Neural progenitor cell (in vitro differentiated cells): ENCODE measurements at regions not wholly inside any gene's neighbourhood (a gene's known extent, or its start where the extent isn't known, plus 50 kb on each side); places are given as distances from the start of the nearest gene placed in this dataset.

ENCODE experiments used
- CTCF ChIP-seq: fragments of 200-600 bp; sonication (generic); IDR thresholded peaks from 2 replicates; pipeline ENCODE4 v1.5.1; 2017; ENCODE audit warnings: antibody characterized with exemption, mild to moderate bottlenecking
- EZH2 ChIP-seq: fragments of 200-600 bp; sonication (generic); IDR thresholded peaks from 2 replicates; pipeline ENCODE4 v1.6.1; 2017; ENCODE audit warnings: antibody characterized with exemption, mild to moderate bottlenecking, moderate library complexity
- EZH2phosphoT487 ChIP-seq: fragments of 200-600 bp; sonication (generic); IDR thresholded peaks from 2 replicates; pipeline ENCODE4 v1.6.1; 2017; ENCODE audit warnings: antibody characterized with exemption

DNA sequence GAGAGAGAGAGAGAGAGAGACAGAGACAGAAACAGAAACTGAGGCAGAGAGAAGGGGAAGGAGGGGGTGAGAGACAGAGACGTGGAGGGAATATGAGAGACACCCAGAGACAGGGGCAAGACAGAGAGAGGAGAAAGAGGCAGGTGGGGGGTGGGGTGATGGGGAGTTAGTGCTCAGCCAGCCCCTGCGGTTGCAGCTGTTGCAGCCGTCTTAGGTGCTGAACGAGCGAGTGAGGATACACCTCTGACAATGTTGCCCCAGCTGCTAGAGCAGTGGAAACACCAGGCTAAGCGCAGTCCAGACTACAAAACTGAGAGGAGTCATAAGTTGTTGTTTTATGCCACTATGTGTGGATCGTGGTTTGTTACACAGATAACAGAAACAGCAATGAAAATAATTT lies 328.2 kb upstream of the SHH start:
- TF ChIP-seq CTCF: no peak
- no peak for TF ChIP-seq EZH2
- TF ChIP-seq EZH2phosphoT487: no peak
